ENCODE measurements at regions not wholly inside any gene's neighbourhood (a gene's known extent, or its start where the extent isn't known, plus 50 kb on each side); places are given as distances from the start of the nearest gene placed in this dataset.

DNA sequence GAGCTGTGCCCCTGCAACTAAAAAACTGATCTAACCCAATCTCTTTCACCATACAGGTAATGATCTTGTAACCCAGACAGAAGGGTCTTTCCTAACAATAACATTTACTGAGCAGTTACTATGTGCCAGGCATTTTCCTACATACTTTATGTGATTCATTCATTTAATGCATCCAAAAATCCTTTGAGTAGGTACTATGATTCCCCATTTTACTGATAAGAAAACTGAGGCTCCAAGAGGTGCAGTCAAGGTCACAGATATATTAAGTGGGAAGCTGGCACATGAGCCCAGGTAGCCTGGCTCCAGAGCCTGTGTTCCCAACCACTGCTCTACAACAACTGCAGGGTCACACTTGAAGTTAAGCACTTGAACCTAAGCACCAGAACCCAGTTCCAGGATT is 87.6 kb downstream of the NCR2 start:
- TF ChIP-seq, protein P1, sequence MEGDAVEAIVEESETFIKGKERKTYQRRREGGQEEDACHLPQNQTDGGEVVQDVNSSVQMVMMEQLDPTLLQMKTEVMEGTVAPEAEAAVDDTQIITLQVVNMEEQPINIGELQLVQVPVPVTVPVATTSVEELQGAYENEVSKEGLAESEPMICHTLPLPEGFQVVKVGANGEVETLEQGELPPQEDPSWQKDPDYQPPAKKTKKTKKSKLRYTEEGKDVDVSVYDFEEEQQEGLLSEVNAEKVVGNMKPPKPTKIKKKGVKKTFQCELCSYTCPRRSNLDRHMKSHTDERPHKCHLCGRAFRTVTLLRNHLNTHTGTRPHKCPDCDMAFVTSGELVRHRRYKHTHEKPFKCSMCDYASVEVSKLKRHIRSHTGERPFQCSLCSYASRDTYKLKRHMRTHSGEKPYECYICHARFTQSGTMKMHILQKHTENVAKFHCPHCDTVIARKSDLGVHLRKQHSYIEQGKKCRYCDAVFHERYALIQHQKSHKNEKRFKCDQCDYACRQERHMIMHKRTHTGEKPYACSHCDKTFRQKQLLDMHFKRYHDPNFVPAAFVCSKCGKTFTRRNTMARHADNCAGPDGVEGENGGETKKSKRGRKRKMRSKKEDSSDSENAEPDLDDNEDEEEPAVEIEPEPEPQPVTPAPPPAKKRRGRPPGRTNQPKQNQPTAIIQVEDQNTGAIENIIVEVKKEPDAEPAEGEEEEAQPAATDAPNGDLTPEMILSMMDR (IDR thresholded peaks at IDR 0.05; ENCODE audit: low read length): no peak
- TF ChIP-seq EZH2 (IDR thresholded peaks at IDR 0.05; ENCODE audit: borderline replicate concordance, low read length): no peak

All from OCI-LY1 (cell line).